OCI-LY3 (cell line): ENCODE measurements at regions not wholly inside any gene's neighbourhood (a gene's known extent, or its start where the extent isn't known, plus 50 kb on each side); places are given as distances from the start of the nearest gene placed in this dataset.
"Not testable (repeated sequence)": the region's sequence is repeated elsewhere in the genome, so short reads cannot be mapped to it uniquely, and the experiment has no call there.

Source experiments
- EZH2phosphoT487 ChIP-seq: fragments of 200-600 bp; shearing (Covaris generic); IDR thresholded peaks from 2 replicates; pipeline ENCODE4 v1.6.1; 2018; ENCODE audit warnings: antibody characterized with exemption, mixed run types, low read depth
- TF ChIP-seq, protein P1 (sequence below): fragments of 200-600, 300-600 bp; sonication (generic); IDR thresholded peaks from 2 replicates; pipeline ENCODE4 v1.5.1; 2014; ENCODE audit warnings: antibody characterized with exemption, low read length, low read depth

DNA sequence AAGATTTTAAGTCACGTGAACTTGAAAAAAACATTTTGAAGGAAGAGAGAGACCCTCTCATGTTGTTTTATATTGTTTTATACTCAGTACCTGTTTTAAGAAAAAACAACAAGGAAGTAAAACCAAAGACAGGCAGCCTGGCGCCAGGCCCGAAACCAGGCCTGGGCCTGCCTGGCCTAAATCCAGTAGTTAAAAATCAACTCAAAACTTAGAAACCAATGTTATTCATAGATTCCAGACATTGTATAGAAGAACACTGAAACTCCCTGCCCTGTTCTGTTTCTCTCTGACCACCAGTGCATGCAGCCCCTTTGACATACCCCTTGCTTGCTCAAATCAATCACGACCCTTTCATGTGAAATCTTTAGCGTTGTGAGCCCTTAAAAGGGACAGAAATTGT, 762.4 kb upstream of the POU3F4 start:
- TF ChIP-seq, protein P1, sequence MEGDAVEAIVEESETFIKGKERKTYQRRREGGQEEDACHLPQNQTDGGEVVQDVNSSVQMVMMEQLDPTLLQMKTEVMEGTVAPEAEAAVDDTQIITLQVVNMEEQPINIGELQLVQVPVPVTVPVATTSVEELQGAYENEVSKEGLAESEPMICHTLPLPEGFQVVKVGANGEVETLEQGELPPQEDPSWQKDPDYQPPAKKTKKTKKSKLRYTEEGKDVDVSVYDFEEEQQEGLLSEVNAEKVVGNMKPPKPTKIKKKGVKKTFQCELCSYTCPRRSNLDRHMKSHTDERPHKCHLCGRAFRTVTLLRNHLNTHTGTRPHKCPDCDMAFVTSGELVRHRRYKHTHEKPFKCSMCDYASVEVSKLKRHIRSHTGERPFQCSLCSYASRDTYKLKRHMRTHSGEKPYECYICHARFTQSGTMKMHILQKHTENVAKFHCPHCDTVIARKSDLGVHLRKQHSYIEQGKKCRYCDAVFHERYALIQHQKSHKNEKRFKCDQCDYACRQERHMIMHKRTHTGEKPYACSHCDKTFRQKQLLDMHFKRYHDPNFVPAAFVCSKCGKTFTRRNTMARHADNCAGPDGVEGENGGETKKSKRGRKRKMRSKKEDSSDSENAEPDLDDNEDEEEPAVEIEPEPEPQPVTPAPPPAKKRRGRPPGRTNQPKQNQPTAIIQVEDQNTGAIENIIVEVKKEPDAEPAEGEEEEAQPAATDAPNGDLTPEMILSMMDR, result not testable (repeated sequence)
- not testable (repeated sequence) for TF ChIP-seq EZH2phosphoT487
